H9 (cell line): ENCODE measurements at regions not wholly inside any gene's neighbourhood (a gene's known extent, or its start where the extent isn't known, plus 50 kb on each side); places are given as distances from the start of the nearest gene placed in this dataset.

Experiments
- DNase-seq: peaks from one replicate; pipeline ENCODE4 v3.0.0-alpha.2; 2017
- H2AFZ ChIP-seq: one replicate; pipeline ENCODE4 v1.6.1; 2013; ENCODE audit warnings: mild to moderate bottlenecking, low read length, control low read depth, moderate library complexity
- H2AK5ac ChIP-seq: 2 replicates; pipeline ENCODE4 v1.6.1; 2013; ENCODE audit warnings: low read length, control low read depth, mixed read lengths; ENCODE audit not compliant: insufficient read length
- H2BK120ac ChIP-seq: one replicate; pipeline ENCODE4 v1.6.1; 2013; ENCODE audit warnings: low read depth, mild to moderate bottlenecking, low read length, control low read depth, inconsistent platforms; ENCODE audit not compliant: poor library complexity, severe bottlenecking
- H2BK12ac ChIP-seq: 2 replicates; pipeline ENCODE4 v1.6.1; 2013; ENCODE audit warnings: low read length, control low read depth, mixed read lengths, low read depth; ENCODE audit not compliant: insufficient read length
- H2BK15ac ChIP-seq: 2 replicates; pipeline ENCODE4 v1.6.1; 2013; ENCODE audit warnings: low read depth, low read length, control low read depth
- H2BK20ac ChIP-seq: one replicate; pipeline ENCODE4 v1.6.1; 2013; ENCODE audit warnings: low read depth, mild to moderate bottlenecking, low read length, control low read depth, inconsistent platforms; ENCODE audit not compliant: poor library complexity, severe bottlenecking
- H2BK5ac ChIP-seq: 2 replicates; pipeline ENCODE4 v1.6.1; 2013; ENCODE audit warnings: low read length, control low read depth, mixed read lengths; ENCODE audit not compliant: insufficient read length
- H3K14ac ChIP-seq: 2 replicates; pipeline ENCODE4 v1.6.1; 2013; ENCODE audit warnings: low read length, control low read depth; ENCODE audit not compliant: insufficient read depth
- H3K18ac ChIP-seq: 2 replicates; pipeline ENCODE4 v1.6.1; 2013; ENCODE audit warnings: low read depth, mild to moderate bottlenecking, mixed read lengths, low read length, control low read depth; ENCODE audit not compliant: insufficient read length
- H3K23ac ChIP-seq: 2 replicates; pipeline ENCODE4 v1.6.1; 2013; ENCODE audit warnings: low read length, control low read depth, mixed read lengths, low read depth; ENCODE audit not compliant: insufficient read length
- H3K23me2 ChIP-seq: 2 replicates; pipeline ENCODE4 v1.6.1; 2013; ENCODE audit warnings: low read depth, mild to moderate bottlenecking, mixed read lengths, low read length, control low read depth; ENCODE audit not compliant: insufficient read length, poor library complexity, severe bottlenecking
- H3K27ac ChIP-seq: 2 replicates; pipeline ENCODE4 v1.5.1; 2013; ENCODE audit warnings: low read length, control low read depth, mixed read lengths, low read depth; ENCODE audit not compliant: insufficient read length
- H3K27me3 ChIP-seq: 2 replicates; pipeline ENCODE4 v1.6.1; 2013; ENCODE audit warnings: low read length, control low read depth, inconsistent platforms; ENCODE audit not compliant: insufficient read depth
- H3K4ac ChIP-seq: 2 replicates; pipeline ENCODE4 v1.6.1; 2013; ENCODE audit warnings: low read depth, mild to moderate bottlenecking, control low read depth, inconsistent platforms, low read length, moderate library complexity
- H3K4me1 ChIP-seq: 2 replicates; pipeline ENCODE4 v1.6.1; 2013; ENCODE audit warnings: low read length, control low read depth, inconsistent platforms; ENCODE audit not compliant: insufficient read depth
- H3K4me2 ChIP-seq: 2 replicates; pipeline ENCODE4 v1.6.1; 2013; ENCODE audit warnings: low read length, control low read depth, mixed read lengths; ENCODE audit not compliant: insufficient read length, insufficient read depth
- H3K56ac ChIP-seq: 2 replicates; pipeline ENCODE4 v1.6.1; 2013; ENCODE audit warnings: low read depth, mild to moderate bottlenecking, mixed read lengths, low read length, control low read depth; ENCODE audit not compliant: insufficient read length
- H3K79me1 ChIP-seq: 2 replicates; pipeline ENCODE4 v1.6.1; 2013; ENCODE audit warnings: low read depth, mild to moderate bottlenecking, moderate library complexity, low read length, control low read depth, inconsistent platforms; ENCODE audit not compliant: insufficient read depth, poor library complexity, severe bottlenecking
- H3K79me2 ChIP-seq: 2 replicates; pipeline ENCODE4 v1.6.1; 2013; ENCODE audit warnings: low read length, control low read depth, inconsistent platforms; ENCODE audit not compliant: insufficient read depth
- H3K9ac ChIP-seq: 2 replicates; pipeline ENCODE4 v1.6.1; 2013; ENCODE audit warnings: low read length, control low read depth, mixed read lengths; ENCODE audit not compliant: insufficient read length; ENCODE audit errors: extremely low read depth
- H3K9me3 ChIP-seq: one replicate; pipeline ENCODE4 v1.6.1; 2013; ENCODE audit warnings: low read depth, low read length, inconsistent platforms; ENCODE audit not compliant: control insufficient read depth
- H3T11ph ChIP-seq: one replicate; pipeline ENCODE4 v1.6.1; 2013; ENCODE audit warnings: mild to moderate bottlenecking, low read length, control low read depth, inconsistent platforms
- H4K20me1 ChIP-seq: one replicate; pipeline ENCODE4 v1.6.1; 2013; ENCODE audit not compliant: control insufficient read depth, insufficient read length, insufficient read depth
- H4K5ac ChIP-seq: 2 replicates; pipeline ENCODE4 v1.6.1; 2013; ENCODE audit warnings: low read depth, mild to moderate bottlenecking, mixed read lengths, low read length, control low read depth; ENCODE audit not compliant: insufficient read length
- H4K8ac ChIP-seq: replicated peaks from 2 replicates; pipeline ENCODE4 v1.6.1; 2013; ENCODE audit warnings: low read length, control low read depth, mixed read lengths, low read depth; ENCODE audit not compliant: insufficient read length
- H4K91ac ChIP-seq: 2 replicates; pipeline ENCODE4 v1.6.1; 2013; ENCODE audit warnings: low read depth, mild to moderate bottlenecking, moderate library complexity, mixed read lengths, low read length, control low read depth; ENCODE audit not compliant: insufficient read length
- H3K27ac Mint-ChIP-seq, 3 experiments: 2 replicates in 2 of 3; 3 replicates in 1 of 3; pipeline ENCODE4 v1.8.0; 2020 to 2021; ENCODE audit warnings: mixed read lengths in 3 of 3, mild to moderate bottlenecking in 1 of 3, moderate library complexity in 1 of 3
- H3K27me3 Mint-ChIP-seq: 2 replicates; pipeline ENCODE4 v1.8.0; 2021; ENCODE audit warnings: low read depth, mild to moderate bottlenecking, moderate library complexity, mixed read lengths
- H3K36me3 Mint-ChIP-seq, 3 experiments: 2 replicates in 2 of 3; 3 replicates in 1 of 3; pipeline ENCODE4 v1.8.0; 2020 to 2021; ENCODE audit warnings: low read depth in 3 of 3, mixed read lengths in 3 of 3; ENCODE audit not compliant: insufficient read depth in 1 of 3
- H3K4me1 Mint-ChIP-seq, 2 experiments: 2 replicates each; pipeline ENCODE4 v1.8.0; 2020; ENCODE audit warnings: mixed read lengths in 2 of 2
- H3K4me3 Mint-ChIP-seq, 2 experiments: 2 replicates in 1 of 2; 3 replicates in 1 of 2; pipeline ENCODE4 v1.8.0; 2020 to 2021; ENCODE audit warnings: mild to moderate bottlenecking in 2 of 2, mixed read lengths in 2 of 2, moderate library complexity in 1 of 2
- H3K9me3 Mint-ChIP-seq, 2 experiments: 2 replicates in 1 of 2; 3 replicates in 1 of 2; pipeline ENCODE4 v1.8.0; 2020; ENCODE audit warnings: mild to moderate bottlenecking in 2 of 2, mixed read lengths in 2 of 2, moderate library complexity in 1 of 2
- WGBS: extraction: QIAGEN DNeasy Blood & Tissue Kit; methylation state at CpG from one replicate; pipeline ENCODE4 v1.1.7; 2013; ENCODE audit warnings: missing lambda C conversion rate, low lambda C conversion rate, mixed read lengths; ENCODE audit not compliant: insufficient read length; ENCODE audit errors: extremely low coverage; 5-methylcytosine and 5-hydroxymethylcytosine counted together
- TF ChIP-seq, protein P1 (sequence below): fragments of 200-600 bp; sonication (generic); conservative IDR thresholded peaks from 3 replicates; pipeline ENCODE4 v1.8.0; 2021; ENCODE audit warnings: antibody characterized with exemption, mild to moderate bottlenecking

DNA sequence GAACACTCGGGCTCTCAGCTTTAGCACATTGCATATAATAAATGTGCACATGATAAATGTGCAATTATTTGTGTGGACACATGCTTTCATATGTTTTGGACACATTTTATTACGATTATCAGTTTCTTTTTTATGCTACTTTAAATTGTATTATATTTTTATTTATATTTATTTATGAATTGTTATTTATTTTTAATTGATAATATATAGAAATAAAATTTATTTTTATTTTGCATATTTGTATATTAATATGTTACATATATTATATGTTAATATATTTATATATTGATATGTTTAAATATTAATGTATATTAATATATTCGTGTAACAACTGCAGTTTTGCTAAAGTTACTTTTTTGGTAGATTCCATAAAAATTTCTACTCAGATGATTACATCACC is 454.8 kb upstream of the CDH10 start:
- Mint-ChIP-seq H3K36me3 (no peaks in the 10 kb centered on the region), H3K4me1 (no peaks in the 10 kb centered on the region), H3K27ac (no peak overlapping the region), H3K4me3 (no peak overlapping the region), H3K27me3 (no peaks in the 10 kb centered on the region), H3K9me3 (no peaks in the 10 kb centered on the region)
- Histone ChIP-seq H3K23me2 (no peaks in the 10 kb centered on the region), H3K23ac (no peak overlapping the region), H4K20me1 (no peaks in the 10 kb centered on the region), H3K27ac (no peak overlapping the region), H3K56ac (no peak overlapping the region), H2BK15ac (no peak overlapping the region), H3K79me1 (no peaks in the 10 kb centered on the region), H3K27me3 (no peaks in the 10 kb centered on the region), H4K5ac (no peak overlapping the region), H3K14ac (no peak overlapping the region), H3K9me3 (no peaks in the 10 kb centered on the region), H2BK12ac (no peak overlapping the region), H2BK20ac (no peak overlapping the region), H3K4ac (no peak overlapping the region), H3K79me2 (no peaks in the 10 kb centered on the region), H3K4me1 (no peaks in the 10 kb centered on the region), H3K4me2 (no peak overlapping the region), H2AFZ (no peak overlapping the region), H3K18ac (no peak overlapping the region), H2BK120ac (no peak overlapping the region), H4K91ac (no peak overlapping the region), H3K9ac (no peak overlapping the region), H2AK5ac (no peak overlapping the region), H3T11ph (no peak overlapping the region), H2BK5ac (no peak overlapping the region), H4K8ac (no peak overlapping the region)
- no CpG with 5 or more reads among the region's 3 CpGs for WGBS
- TF ChIP-seq, protein P1, sequence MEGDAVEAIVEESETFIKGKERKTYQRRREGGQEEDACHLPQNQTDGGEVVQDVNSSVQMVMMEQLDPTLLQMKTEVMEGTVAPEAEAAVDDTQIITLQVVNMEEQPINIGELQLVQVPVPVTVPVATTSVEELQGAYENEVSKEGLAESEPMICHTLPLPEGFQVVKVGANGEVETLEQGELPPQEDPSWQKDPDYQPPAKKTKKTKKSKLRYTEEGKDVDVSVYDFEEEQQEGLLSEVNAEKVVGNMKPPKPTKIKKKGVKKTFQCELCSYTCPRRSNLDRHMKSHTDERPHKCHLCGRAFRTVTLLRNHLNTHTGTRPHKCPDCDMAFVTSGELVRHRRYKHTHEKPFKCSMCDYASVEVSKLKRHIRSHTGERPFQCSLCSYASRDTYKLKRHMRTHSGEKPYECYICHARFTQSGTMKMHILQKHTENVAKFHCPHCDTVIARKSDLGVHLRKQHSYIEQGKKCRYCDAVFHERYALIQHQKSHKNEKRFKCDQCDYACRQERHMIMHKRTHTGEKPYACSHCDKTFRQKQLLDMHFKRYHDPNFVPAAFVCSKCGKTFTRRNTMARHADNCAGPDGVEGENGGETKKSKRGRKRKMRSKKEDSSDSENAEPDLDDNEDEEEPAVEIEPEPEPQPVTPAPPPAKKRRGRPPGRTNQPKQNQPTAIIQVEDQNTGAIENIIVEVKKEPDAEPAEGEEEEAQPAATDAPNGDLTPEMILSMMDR, result no peak
- DNase-seq, result no peak
